OCI-LY7 (cell line): ENCODE measurements at regions not wholly inside any gene's neighbourhood (a gene's known extent, or its start where the extent isn't known, plus 50 kb on each side); places are given as distances from the start of the nearest gene placed in this dataset.
"Not testable (repeated sequence)": the region's sequence is repeated elsewhere in the genome, so short reads cannot be mapped to it uniquely, and the experiment has no call there.

Source experiments
- BruUV-seq: library from RNA; stranded (reverse); fragments of 400-500 nt; replicated peaks from 2 replicates; lab custom pipeline; 2021; lab: Mats Ljungman, UMichigan
- CTCF ChIA-PET: fragments of 300-600 bp; sonication (Branson Sonifier 250); formaldehyde crosslinking; loops from one replicate; lab custom pipeline; 2022; ENCODE audit warnings: antibody characterized with exemption; ENCODE audit not compliant: unreplicated experiment; lab: Charles Lee
- POLR2A ChIA-PET: fragments of 300-600 bp; sonication (Branson Sonifier 250); formaldehyde crosslinking; loops from one replicate; lab custom pipeline; 2022; ENCODE audit warnings: antibody characterized with exemption; lab: Charles Lee
- DNase-seq: peaks from one replicate; pipeline ENCODE4 v3.0.0-alpha.2; 2015; ENCODE audit warnings: low spot score
- H2AFZ ChIP-seq: fragments of 200-600 bp; sonication (generic), shearing (Covaris generic); 2 replicates; pipeline ENCODE4 v1.6.1; 2014; ENCODE audit warnings: mild to moderate bottlenecking, antibody characterized with exemption, low read length, moderate library complexity
- H3K27ac ChIP-seq: fragments of 200-600 bp; sonication (generic); 2 replicates; pipeline ENCODE4 v1.5.1; 2014; ENCODE audit warnings: mixed run types, low read depth, mild to moderate bottlenecking, moderate library complexity, low read length, inconsistent platforms; ENCODE audit not compliant: poor library complexity, severe bottlenecking
- H3K36me3 ChIP-seq: fragments of 200-600 bp; sonication (generic); 2 replicates; pipeline ENCODE4 v1.6.1; 2014; ENCODE audit warnings: mild to moderate bottlenecking, antibody characterized with exemption, low read length, moderate library complexity, mixed read lengths; ENCODE audit not compliant: insufficient read depth
- H3K4me1 ChIP-seq: fragments of 200-600 bp; sonication (generic); 2 replicates; pipeline ENCODE4 v1.5.1; 2014; ENCODE audit warnings: mild to moderate bottlenecking, low read length; ENCODE audit not compliant: insufficient read depth, poor library complexity, severe bottlenecking
- H3K4me2 ChIP-seq: fragments of 200-600 bp; sonication (generic); 2 replicates; pipeline ENCODE4 v1.6.1; 2014; ENCODE audit warnings: mild to moderate bottlenecking, low read length
- H3K4me3 ChIP-seq: fragments of 200-600 bp; sonication (generic); 2 replicates; pipeline ENCODE4 v1.5.1; 2014; ENCODE audit warnings: mild to moderate bottlenecking, low read depth, low read length; ENCODE audit not compliant: poor library complexity, severe bottlenecking
- H3K79me2 ChIP-seq: fragments of 200-600 bp; sonication (generic); 2 replicates; pipeline ENCODE4 v1.6.1; 2016; ENCODE audit warnings: low read depth, mild to moderate bottlenecking, low read length, moderate library complexity, mixed read lengths; ENCODE audit not compliant: insufficient read depth
- H3K9me2 ChIP-seq: fragments of 200-600 bp; sonication (generic); 2 replicates; pipeline ENCODE4 v1.6.1; 2016; ENCODE audit warnings: mild to moderate bottlenecking, low read length, mixed read lengths; ENCODE audit not compliant: insufficient read depth
- H3K9me3 ChIP-seq: fragments of 200-600 bp; sonication (generic); 2 replicates; pipeline ENCODE4 v1.6.1; 2014; ENCODE audit warnings: mild to moderate bottlenecking, mixed run types, low read length, mixed read lengths
- H4K20me1 ChIP-seq: fragments of 200-600 bp; sonication (generic); 2 replicates; pipeline ENCODE4 v1.6.1; 2014; ENCODE audit warnings: mild to moderate bottlenecking, antibody characterized with exemption, low read length, moderate library complexity, mixed read lengths; ENCODE audit not compliant: insufficient read depth
- CTCF ChIP-seq: fragments of 200-600 bp; sonication (generic); conservative IDR thresholded peaks from 2 replicates; pipeline ENCODE4 v1.5.1; 2014; ENCODE audit warnings: mild to moderate bottlenecking, antibody characterized with exemption, low read length, moderate library complexity, mixed read lengths
- EZH2phosphoT487 ChIP-seq: fragments of 200-600 bp; sonication (generic); IDR thresholded peaks from 2 replicates; pipeline ENCODE4 v1.6.1; 2018; ENCODE audit warnings: low read depth, borderline replicate concordance, mild to moderate bottlenecking, mixed run types, antibody characterized with exemption, low read length, moderate library complexity, mixed read lengths
- intact Hi-C: fragments of 100-400 bp; cut with micrococcal nuclease; formaldehyde crosslinking; loops from one replicate; pipeline ENCODE4 v1.10.0; 2022; ENCODE audit not compliant: unreplicated experiment

GRCh38 chr22:22822553-22822952 is 65.1 kb upstream of the IGLL5 start:
- peaks cover 88% of the 10 kb centered on the region for H3K4me1 ChIP-seq
- peak overlapping the region; percentile 26; the same call in 1 of the 2 replicates for H2AFZ ChIP-seq
- BruUV-seq, H3K9me2 ChIP-seq, H3K36me3 ChIP-seq, intact Hi-C loops, H4K20me1 ChIP-seq, H3K9me3 ChIP-seq, H3K79me2 ChIP-seq: not testable (repeated sequence)
- peak overlapping the region; percentile 39 for H3K4me3 ChIP-seq
- DNase-seq: peak; percentile 88
- peak overlapping the region; percentile 83 for H3K27ac ChIP-seq
- POLR2A ChIA-PET: interaction anchor here (0.6 to 1.1 kb wide), 4 partner anchors 10 to 325 kb away, joined by 3 to 5 read pairs (median 3); no protein-coding TSS in a partner anchor
- CTCF ChIA-PET: interaction anchor here (0.5 to 1.0 kb wide), 7 partner anchors 22 to 187 kb away, joined by 3 to 4 read pairs (median 3); no protein-coding TSS in a partner anchor
- H3K4me2 ChIP-seq: peak overlapping the region; percentile 59

GRCh38 chr22:22823131-22823810 is 64.3 kb upstream of the IGLL5 start:
- Histone ChIP-seq H3K27ac (peak overlapping the region; percentile 83), H3K4me3 (peak overlapping the region; percentile 39), H3K9me3 (no peaks in the 10 kb centered on the region), H3K4me2 (peak overlapping the region; percentile 59), H3K79me2 (no peaks in the 10 kb centered on the region), H4K20me1 (no peaks in the 10 kb centered on the region), H3K4me1 (peaks cover 81% of the 10 kb centered on the region), H3K36me3 (no peaks in the 10 kb centered on the region), H3K9me2 (no peaks in the 10 kb centered on the region), H2AFZ (peak overlapping the region; percentile 26; the same call in 1 of the 2 replicates)
- BruUV-seq: no TSS peak
- DNase-seq: peak; percentile 82
- CTCF ChIA-PET: interaction anchor here (0.5 to 1.3 kb wide), 8 partner anchors 11 to 186 kb away, joined by 3 to 4 read pairs (median 3); no protein-coding TSS in a partner anchor
- POLR2A ChIA-PET: interaction anchor here (0.6 to 1.1 kb wide), 3 partner anchors 11 to 326 kb away, joined by 3 to 5 read pairs (median 3); no protein-coding TSS in a partner anchor
- no peak for TF ChIP-seq EZH2phosphoT487
- TF ChIP-seq CTCF: no peak
- intact Hi-C loops: no loop called here

GRCh38 chr22:22824340-22825212 is 63.0 kb upstream of the IGLL5 start:
- no peaks in the 10 kb centered on the region for H3K9me2 ChIP-seq
- no peak overlapping the region for H3K4me3 ChIP-seq
- no peaks in the 10 kb centered on the region for H3K79me2 ChIP-seq
- no peaks in the 10 kb centered on the region for H3K36me3 ChIP-seq
- CTCF ChIA-PET: interaction anchor here (1.3 kb wide), 1 partner anchor 13 kb away, joined by 3 read pairs; no protein-coding TSS in a partner anchor
- H4K20me1 ChIP-seq: no peaks in the 10 kb centered on the region
- no TSS peak for BruUV-seq
- no peak for DNase-seq
- H2AFZ ChIP-seq: peak overlapping the region; percentile 22; the same call in 1 of the 2 replicates
- H3K4me2 ChIP-seq: peak overlapping the region; percentile 47
- POLR2A ChIA-PET: no interaction called here
- TF ChIP-seq EZH2phosphoT487 (no peak), CTCF (no peak)
- H3K27ac ChIP-seq: peak overlapping the region; percentile 27
- H3K9me3 ChIP-seq: no peaks in the 10 kb centered on the region
- intact Hi-C loops: no loop called here
- H3K4me1 ChIP-seq: peaks cover 68% of the 10 kb centered on the region
